PFSK-1 (cell line): ENCODE measurements at regions not wholly inside any gene's neighbourhood (a gene's known extent, or its start where the extent isn't known, plus 50 kb on each side); places are given as distances from the start of the nearest gene placed in this dataset.

Source experiments
- FOXP2 ChIP-seq: optimal IDR thresholded peaks from 2 replicates; pipeline ENCODE3; 2011; ENCODE audit warnings: borderline replicate concordance, control low read depth, inconsistent platforms; ENCODE audit not compliant: insufficient read depth; ENCODE audit errors: extremely low read length, extremely low read depth
- POLR2AphosphoS5 ChIP-seq: IDR thresholded peaks from 2 replicates; pipeline ENCODE4 v1.6.1; 2012; ENCODE audit warnings: low read depth, mild to moderate bottlenecking, control low read depth, low read length, moderate library complexity
- SIN3A ChIP-seq: IDR thresholded peaks from 2 replicates; pipeline ENCODE4 v1.6.1; 2012; ENCODE audit warnings: mild to moderate bottlenecking, low read length, moderate library complexity, borderline replicate concordance; ENCODE audit not compliant: insufficient read depth
- TAF1 ChIP-seq: IDR thresholded peaks from 2 replicates; pipeline ENCODE4 v1.6.1; 2012; ENCODE audit warnings: low read length, control low read depth, borderline replicate concordance; ENCODE audit not compliant: insufficient read depth
- TF ChIP-seq, protein P1 (sequence below), 2 experiments: IDR thresholded peaks; 2 replicates each; pipeline versions ENCODE4 v1.6.1 to v1.8.0; 2011 to 2012; ENCODE audit warnings: low read depth in 2 of 2, low read length in 2 of 2, control low read depth in 1 of 2, inconsistent platforms in 1 of 2, mild to moderate bottlenecking in 1 of 2, moderate library complexity in 1 of 2; ENCODE audit not compliant: insufficient read depth in 1 of 2

DNA sequence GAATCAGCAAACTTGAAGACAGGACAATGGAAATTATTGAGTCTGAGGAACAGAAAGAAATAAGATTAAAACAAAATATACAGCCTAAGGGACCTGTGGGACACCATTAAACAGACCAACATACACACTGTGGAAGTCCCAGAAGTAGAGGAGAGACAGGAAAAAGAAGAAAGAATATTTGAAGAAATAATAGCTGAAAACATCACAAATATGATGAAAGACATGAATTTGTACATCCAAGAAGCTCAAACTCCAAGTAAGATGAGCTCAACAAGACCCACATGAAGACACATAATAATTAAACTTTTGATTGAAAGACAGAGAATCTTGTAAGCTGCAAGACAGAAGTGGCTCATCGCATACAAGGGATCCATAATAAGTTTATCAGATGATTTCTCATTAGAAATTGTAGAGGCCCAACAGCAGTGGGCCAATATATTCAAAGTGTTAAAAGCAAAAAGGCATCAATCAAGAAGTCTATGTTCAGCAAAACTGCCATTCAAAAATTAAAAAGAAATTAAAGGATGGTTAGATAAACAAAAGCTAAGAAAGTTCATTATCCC, 311.3 kb upstream of the ADGRL2 start:
- TF ChIP-seq FOXP2 (no peak), POLR2AphosphoS5 (no peak), TAF1 (no peak), SIN3A (no peak)
- TF ChIP-seq, protein P1, sequence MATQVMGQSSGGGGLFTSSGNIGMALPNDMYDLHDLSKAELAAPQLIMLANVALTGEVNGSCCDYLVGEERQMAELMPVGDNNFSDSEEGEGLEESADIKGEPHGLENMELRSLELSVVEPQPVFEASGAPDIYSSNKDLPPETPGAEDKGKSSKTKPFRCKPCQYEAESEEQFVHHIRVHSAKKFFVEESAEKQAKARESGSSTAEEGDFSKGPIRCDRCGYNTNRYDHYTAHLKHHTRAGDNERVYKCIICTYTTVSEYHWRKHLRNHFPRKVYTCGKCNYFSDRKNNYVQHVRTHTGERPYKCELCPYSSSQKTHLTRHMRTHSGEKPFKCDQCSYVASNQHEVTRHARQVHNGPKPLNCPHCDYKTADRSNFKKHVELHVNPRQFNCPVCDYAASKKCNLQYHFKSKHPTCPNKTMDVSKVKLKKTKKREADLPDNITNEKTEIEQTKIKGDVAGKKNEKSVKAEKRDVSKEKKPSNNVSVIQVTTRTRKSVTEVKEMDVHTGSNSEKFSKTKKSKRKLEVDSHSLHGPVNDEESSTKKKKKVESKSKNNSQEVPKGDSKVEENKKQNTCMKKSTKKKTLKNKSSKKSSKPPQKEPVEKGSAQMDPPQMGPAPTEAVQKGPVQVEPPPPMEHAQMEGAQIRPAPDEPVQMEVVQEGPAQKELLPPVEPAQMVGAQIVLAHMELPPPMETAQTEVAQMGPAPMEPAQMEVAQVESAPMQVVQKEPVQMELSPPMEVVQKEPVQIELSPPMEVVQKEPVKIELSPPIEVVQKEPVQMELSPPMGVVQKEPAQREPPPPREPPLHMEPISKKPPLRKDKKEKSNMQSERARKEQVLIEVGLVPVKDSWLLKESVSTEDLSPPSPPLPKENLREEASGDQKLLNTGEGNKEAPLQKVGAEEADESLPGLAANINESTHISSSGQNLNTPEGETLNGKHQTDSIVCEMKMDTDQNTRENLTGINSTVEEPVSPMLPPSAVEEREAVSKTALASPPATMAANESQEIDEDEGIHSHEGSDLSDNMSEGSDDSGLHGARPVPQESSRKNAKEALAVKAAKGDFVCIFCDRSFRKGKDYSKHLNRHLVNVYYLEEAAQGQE (IDR thresholded peaks at IDR 0.05; ENCODE audit: insufficient read depth in 1 of 2, low read depth in 2 of 2, low read length in 2 of 2) = no peak

DNA sequence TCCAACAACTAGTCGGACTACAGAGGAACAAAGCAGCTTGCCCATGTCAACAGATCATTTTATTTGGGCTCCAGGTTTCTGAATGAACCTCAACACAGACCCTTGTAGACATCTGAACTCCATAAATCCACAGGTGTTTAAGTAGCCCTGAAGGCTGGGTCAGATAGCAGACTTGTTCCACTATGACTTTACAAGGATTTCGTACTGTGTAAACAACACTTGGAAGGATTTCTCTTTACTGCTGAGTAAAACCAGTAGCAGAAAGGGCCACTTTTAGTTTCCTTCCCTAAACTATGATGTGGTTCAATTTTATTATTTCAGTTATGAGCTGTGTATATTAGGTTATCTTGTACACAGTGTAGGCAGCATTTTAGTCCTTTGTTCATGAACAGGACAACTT, 316.4 kb upstream of the ADGRL2 start:
- no peak for TF ChIP-seq FOXP2
- TF ChIP-seq TAF1 = no peak
- TF ChIP-seq, protein P1 (IDR thresholded peaks at IDR 0.05; ENCODE audit: insufficient read depth in 1 of 2, low read depth in 2 of 2, low read length in 2 of 2) = no peak
- TF ChIP-seq POLR2AphosphoS5 = no peak
- TF ChIP-seq SIN3A = no peak

DNA sequence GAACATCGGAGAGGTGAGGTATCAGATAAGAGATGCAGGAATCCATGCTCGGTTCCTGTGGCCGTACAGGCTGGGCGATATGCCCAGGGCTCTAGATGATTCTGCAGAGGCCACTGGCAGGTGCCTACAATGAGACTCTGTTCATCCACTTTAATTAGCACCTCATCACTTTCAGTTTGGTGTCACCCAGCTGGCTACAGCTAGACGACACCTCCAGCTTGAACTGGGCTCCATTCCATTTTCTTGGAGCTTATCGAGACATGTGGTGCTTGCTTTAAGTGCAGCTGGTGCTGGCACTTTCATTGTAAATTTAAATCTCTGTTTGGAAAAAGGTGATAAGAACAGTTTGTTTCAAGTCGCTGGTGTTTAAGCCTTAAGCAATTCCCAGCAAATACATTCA, 322.5 kb upstream of the ADGRL2 start:
- TF ChIP-seq POLR2AphosphoS5 (no peak), TAF1 (no peak), FOXP2 (no peak), SIN3A (no peak)
- TF ChIP-seq, protein P1 (IDR thresholded peaks at IDR 0.05; ENCODE audit: insufficient read depth in 1 of 2, low read depth in 2 of 2, low read length in 2 of 2) = no peak

DNA sequence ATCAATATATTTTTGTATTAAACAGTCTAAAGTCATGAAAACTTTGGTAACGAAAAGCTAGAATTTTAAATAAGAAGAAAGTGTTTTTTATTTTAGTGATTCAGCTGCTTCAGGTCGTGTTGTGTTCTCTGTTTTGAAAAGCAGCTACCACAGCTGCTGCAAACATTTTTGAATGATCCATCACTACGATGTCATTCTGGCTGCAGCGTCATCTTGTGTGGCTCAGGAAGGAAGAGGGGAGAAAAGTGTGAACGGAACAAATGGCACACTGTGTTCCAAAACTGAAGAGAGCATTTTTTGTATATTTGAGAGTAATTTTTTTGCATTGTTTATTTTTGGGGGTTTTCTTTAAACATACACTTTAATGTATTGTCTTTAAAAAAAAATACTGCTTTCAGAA, 323.0 kb upstream of the ADGRL2 start:
- TF ChIP-seq SIN3A = no peak
- no peak for TF ChIP-seq POLR2AphosphoS5
- no peak for TF ChIP-seq FOXP2
- TF ChIP-seq, protein P1 (IDR thresholded peaks at IDR 0.05; ENCODE audit: insufficient read depth in 1 of 2, low read depth in 2 of 2, low read length in 2 of 2) = no peak
- no peak for TF ChIP-seq TAF1

DNA sequence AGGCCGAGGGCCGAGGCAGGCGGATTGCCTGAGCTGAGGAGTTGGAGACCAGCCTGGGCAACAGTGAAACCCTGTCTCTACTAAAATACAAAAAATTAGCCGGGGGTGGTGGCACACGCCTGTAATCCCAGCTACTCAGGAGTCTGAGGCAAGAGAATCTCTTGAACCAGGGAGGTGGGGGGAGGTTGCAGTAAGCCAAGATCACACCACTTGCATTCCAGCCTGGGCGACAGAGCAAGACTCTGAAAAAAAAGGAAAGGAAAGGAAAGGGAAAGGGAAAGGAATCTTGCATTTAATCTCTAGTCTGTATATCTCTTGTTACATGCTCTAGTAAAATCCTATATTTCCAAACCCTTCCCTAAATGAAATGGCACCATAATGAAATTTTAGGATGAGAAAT, 328.3 kb upstream of the ADGRL2 start:
- TF ChIP-seq POLR2AphosphoS5 (no peak), SIN3A (no peak), TAF1 (no peak), FOXP2 (no peak)
- TF ChIP-seq, protein P1 (IDR thresholded peaks at IDR 0.05; ENCODE audit: insufficient read depth in 1 of 2, low read depth in 2 of 2, low read length in 2 of 2) = no peak
